Calu3 (cell line): ENCODE measurements at regions not wholly inside any gene's neighbourhood (a gene's known extent, or its start where the extent isn't known, plus 50 kb on each side); places are given as distances from the start of the nearest gene placed in this dataset.

Experiments used
- BruUV-seq: library from RNA; stranded (reverse); fragments of 400-500 nt; replicated peaks from 2 replicates; lab custom pipeline; 2021; lab: Mats Ljungman, UMichigan
- CTCF ChIA-PET: fragments of 300-600 bp; sonication (Branson Sonifier 250); formaldehyde crosslinking; loops from one replicate; lab custom pipeline; 2022; ENCODE audit warnings: antibody characterized with exemption; lab: Charles Lee
- DNase-seq: peaks from one replicate; pipeline ENCODE4 v3.0.0; 2022
- H3K27ac Mint-ChIP-seq: one replicate; pipeline ENCODE4 v1.8.0; 2022; ENCODE audit warnings: mixed read lengths; ENCODE audit not compliant: unreplicated experiment
- H3K27me3 Mint-ChIP-seq: one replicate; pipeline ENCODE4 v1.8.0; 2022; ENCODE audit warnings: mixed read lengths; ENCODE audit not compliant: unreplicated experiment
- H3K36me3 Mint-ChIP-seq: one replicate; pipeline ENCODE4 v1.8.0; 2022; ENCODE audit warnings: mild to moderate bottlenecking, moderate library complexity, mixed read lengths; ENCODE audit not compliant: insufficient read depth, unreplicated experiment
- H3K4me1 Mint-ChIP-seq: one replicate; pipeline ENCODE4 v1.8.0; 2022; ENCODE audit warnings: mild to moderate bottlenecking, low read depth, mixed read lengths; ENCODE audit not compliant: unreplicated experiment
- H3K4me3 Mint-ChIP-seq: one replicate; pipeline ENCODE4 v1.8.0; 2022; ENCODE audit warnings: mild to moderate bottlenecking, low read depth, moderate library complexity, mixed read lengths; ENCODE audit not compliant: unreplicated experiment
- H3K9me3 Mint-ChIP-seq: one replicate; pipeline ENCODE4 v1.8.0; 2022; ENCODE audit warnings: low read depth, mixed read lengths; ENCODE audit not compliant: unreplicated experiment
- CTCF ChIP-seq: fragments of 200-600 bp; IDR thresholded peaks from one replicate; pipeline ENCODE4 v1.8.0; 2022; ENCODE audit warnings: antibody characterized with exemption; ENCODE audit not compliant: unreplicated experiment
- intact Hi-C: fragments of 100-400 bp; cut with micrococcal nuclease; formaldehyde crosslinking; loops from one replicate; pipeline ENCODE4 v1.10.0; 2022; ENCODE audit not compliant: unreplicated experiment

GRCh38 chr10:31263903-31264302 lies 55.1 kb upstream of the ZEB1 start:
- CTCF ChIA-PET, result no interaction called here
- Mint-ChIP-seq H3K4me1 (no peaks in the 10 kb centered on the region), H3K9me3 (no peaks in the 10 kb centered on the region), H3K27ac (no peak overlapping the region), H3K36me3 (no peaks in the 10 kb centered on the region), H3K4me3 (no peak overlapping the region), H3K27me3 (no peaks in the 10 kb centered on the region)
- BruUV-seq, result no TSS peak
- intact Hi-C loops, result no loop called here
- DNase-seq, result no peak
- TF ChIP-seq CTCF, result no peak

GRCh38 chr10:31268444-31269303 lies 50.3 kb upstream of the ZEB1 start:
- H3K27me3 Mint-ChIP-seq, result no peaks in the 10 kb centered on the region
- CTCF ChIA-PET, result no interaction called here
- no peak for TF ChIP-seq CTCF
- no peak overlapping the region for H3K4me3 Mint-ChIP-seq
- H3K9me3 Mint-ChIP-seq, result no peaks in the 10 kb centered on the region
- no peak overlapping the region for H3K27ac Mint-ChIP-seq
- no TSS peak for BruUV-seq
- no peaks in the 10 kb centered on the region for H3K36me3 Mint-ChIP-seq
- no peaks in the 10 kb centered on the region for H3K4me1 Mint-ChIP-seq
- intact Hi-C loops, result no loop called here
- DNase-seq, result no peak
